ENCODE measurements at regions not wholly inside any gene's neighbourhood (a gene's known extent, or its start where the extent isn't known, plus 50 kb on each side); places are given as distances from the start of the nearest gene placed in this dataset.

DNA sequence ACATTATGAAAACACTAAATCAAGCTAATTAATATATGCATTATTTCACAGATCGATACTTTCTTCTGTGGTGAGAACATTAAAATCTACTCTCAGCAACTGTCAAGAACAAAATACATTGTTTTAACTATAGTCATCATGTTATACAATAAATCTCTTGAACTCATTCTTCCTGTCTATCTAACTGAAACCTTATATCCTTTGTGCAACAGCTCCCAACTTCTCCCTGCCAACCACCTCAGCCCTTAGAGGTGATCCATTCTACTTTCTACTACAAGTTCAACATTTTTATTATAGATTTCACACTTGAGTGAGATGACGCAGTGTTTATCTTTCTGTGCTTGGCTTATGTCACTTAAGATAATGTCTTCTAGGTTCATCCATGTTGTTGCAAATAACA, 535.2 kb upstream of the CRIM1 start:
- TF ChIP-seq TEAD4 (CRISPR knock-in tag; IDR thresholded peaks at IDR 0.05) = no peak
- no peak for TF ChIP-seq ETV6 (CRISPR knock-in tag; IDR thresholded peaks at IDR 0.05)
- TF ChIP-seq NR3C1 (CRISPR knock-in tag; conservative IDR thresholded peaks at IDR 0.05; ENCODE audit: low read depth) = no peak
- TF ChIP-seq, protein P1, sequence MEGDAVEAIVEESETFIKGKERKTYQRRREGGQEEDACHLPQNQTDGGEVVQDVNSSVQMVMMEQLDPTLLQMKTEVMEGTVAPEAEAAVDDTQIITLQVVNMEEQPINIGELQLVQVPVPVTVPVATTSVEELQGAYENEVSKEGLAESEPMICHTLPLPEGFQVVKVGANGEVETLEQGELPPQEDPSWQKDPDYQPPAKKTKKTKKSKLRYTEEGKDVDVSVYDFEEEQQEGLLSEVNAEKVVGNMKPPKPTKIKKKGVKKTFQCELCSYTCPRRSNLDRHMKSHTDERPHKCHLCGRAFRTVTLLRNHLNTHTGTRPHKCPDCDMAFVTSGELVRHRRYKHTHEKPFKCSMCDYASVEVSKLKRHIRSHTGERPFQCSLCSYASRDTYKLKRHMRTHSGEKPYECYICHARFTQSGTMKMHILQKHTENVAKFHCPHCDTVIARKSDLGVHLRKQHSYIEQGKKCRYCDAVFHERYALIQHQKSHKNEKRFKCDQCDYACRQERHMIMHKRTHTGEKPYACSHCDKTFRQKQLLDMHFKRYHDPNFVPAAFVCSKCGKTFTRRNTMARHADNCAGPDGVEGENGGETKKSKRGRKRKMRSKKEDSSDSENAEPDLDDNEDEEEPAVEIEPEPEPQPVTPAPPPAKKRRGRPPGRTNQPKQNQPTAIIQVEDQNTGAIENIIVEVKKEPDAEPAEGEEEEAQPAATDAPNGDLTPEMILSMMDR (IDR thresholded peaks at IDR 0.05) = no peak
- TF ChIP-seq JUN (CRISPR knock-in tag; IDR thresholded peaks at IDR 0.05) = no peak
- no peak for TF ChIP-seq FOXK1 (CRISPR knock-in tag; IDR thresholded peaks at IDR 0.05)
- no peak for TF ChIP-seq JAZF1 (CRISPR knock-in tag; IDR thresholded peaks at IDR 0.05)
- TF ChIP-seq, protein P2, sequence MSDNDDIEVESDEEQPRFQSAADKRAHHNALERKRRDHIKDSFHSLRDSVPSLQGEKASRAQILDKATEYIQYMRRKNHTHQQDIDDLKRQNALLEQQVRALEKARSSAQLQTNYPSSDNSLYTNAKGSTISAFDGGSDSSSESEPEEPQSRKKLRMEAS (CRISPR knock-in tag; IDR thresholded peaks at IDR 0.05) = no peak
- no peak for TF ChIP-seq NR2C2 (CRISPR knock-in tag; IDR thresholded peaks at IDR 0.05)
- TF ChIP-seq, protein P3, sequence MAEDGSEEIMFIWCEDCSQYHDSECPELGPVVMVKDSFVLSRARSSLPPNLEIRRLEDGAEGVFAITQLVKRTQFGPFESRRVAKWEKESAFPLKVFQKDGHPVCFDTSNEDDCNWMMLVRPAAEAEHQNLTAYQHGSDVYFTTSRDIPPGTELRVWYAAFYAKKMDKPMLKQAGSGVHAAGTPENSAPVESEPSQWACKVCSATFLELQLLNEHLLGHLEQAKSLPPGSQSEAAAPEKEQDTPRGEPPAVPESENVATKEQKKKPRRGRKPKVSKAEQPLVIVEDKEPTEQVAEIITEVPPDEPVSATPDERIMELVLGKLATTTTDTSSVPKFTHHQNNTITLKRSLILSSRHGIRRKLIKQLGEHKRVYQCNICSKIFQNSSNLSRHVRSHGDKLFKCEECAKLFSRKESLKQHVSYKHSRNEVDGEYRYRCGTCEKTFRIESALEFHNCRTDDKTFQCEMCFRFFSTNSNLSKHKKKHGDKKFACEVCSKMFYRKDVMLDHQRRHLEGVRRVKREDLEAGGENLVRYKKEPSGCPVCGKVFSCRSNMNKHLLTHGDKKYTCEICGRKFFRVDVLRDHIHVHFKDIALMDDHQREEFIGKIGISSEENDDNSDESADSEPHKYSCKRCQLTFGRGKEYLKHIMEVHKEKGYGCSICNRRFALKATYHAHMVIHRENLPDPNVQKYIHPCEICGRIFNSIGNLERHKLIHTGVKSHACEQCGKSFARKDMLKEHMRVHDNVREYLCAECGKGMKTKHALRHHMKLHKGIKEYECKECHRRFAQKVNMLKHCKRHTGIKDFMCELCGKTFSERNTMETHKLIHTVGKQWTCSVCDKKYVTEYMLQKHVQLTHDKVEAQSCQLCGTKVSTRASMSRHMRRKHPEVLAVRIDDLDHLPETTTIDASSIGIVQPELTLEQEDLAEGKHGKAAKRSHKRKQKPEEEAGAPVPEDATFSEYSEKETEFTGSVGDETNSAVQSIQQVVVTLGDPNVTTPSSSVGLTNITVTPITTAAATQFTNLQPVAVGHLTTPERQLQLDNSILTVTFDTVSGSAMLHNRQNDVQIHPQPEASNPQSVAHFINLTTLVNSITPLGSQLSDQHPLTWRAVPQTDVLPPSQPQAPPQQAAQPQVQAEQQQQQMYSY (CRISPR knock-in tag; IDR thresholded peaks at IDR 0.05) = no peak
- TF ChIP-seq, protein P4, sequence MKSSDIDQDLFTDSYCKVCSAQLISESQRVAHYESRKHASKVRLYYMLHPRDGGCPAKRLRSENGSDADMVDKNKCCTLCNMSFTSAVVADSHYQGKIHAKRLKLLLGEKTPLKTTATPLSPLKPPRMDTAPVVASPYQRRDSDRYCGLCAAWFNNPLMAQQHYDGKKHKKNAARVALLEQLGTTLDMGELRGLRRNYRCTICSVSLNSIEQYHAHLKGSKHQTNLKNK (CRISPR knock-in tag; IDR thresholded peaks at IDR 0.05) = no peak
- TF ChIP-seq RELA (CRISPR knock-in tag; IDR thresholded peaks at IDR 0.05; ENCODE audit: borderline replicate concordance) = no peak
- no peak for TF ChIP-seq ELF4 (CRISPR knock-in tag; IDR thresholded peaks at IDR 0.05; ENCODE audit: low read depth)
- no peak for TF ChIP-seq TP53 (CRISPR knock-in tag; IDR thresholded peaks at IDR 0.05)

All from WTC11 (cell line).